Tibial artery (tissue), 4 donors: ENCODE measurements at regions not wholly inside any gene's neighbourhood (a gene's known extent, or its start where the extent isn't known, plus 50 kb on each side); places are given as distances from the start of the nearest gene placed in this dataset.

Experiments used
- DNase-seq, 2 donors: peaks; one replicate each; pipeline ENCODE4 v3.0.0-alpha.2; 2019
- H3K27ac ChIP-seq, 2 donors: fragments of 200-600 bp; sonication (generic) in 1 of 2; 1 replicate in 1 of 2; 2 replicates in 1 of 2; pipeline ENCODE4 v1.5.1; 2018 to 2019; ENCODE audit warnings: mild to moderate bottlenecking in 1 of 2
- H3K27me3 ChIP-seq, 2 donors: fragments of 200-600 bp; sonication (generic) in 1 of 2; one replicate each; pipeline versions ENCODE4 v1.5.1 to v1.6.0; 2016 to 2019
- H3K36me3 ChIP-seq, 3 donors: fragments of 200-600 bp; sonication (generic) in 2 of 3; one replicate each; pipeline ENCODE4 v1.5.1; 2016 to 2019; ENCODE audit warnings: mild to moderate bottlenecking in 2 of 3
- H3K4me1 ChIP-seq, 4 donors: fragments of 200-600 bp; sonication (generic) in 2 of 4; 1 replicate in 3 of 4; 2 replicates in 1 of 4; pipeline ENCODE4 v1.5.1; 2016 to 2019
- H3K4me3 ChIP-seq, 2 donors: fragments of 200-600 bp; sonication (generic) in 1 of 2; 1 replicate in 1 of 2; 2 replicates in 1 of 2; pipeline ENCODE4 v1.5.1; 2018 to 2019; ENCODE audit warnings: mild to moderate bottlenecking in 2 of 2
- H3K9me3 ChIP-seq, 3 donors: fragments of 200-600 bp; sonication (generic) in 1 of 3; one replicate each; pipeline ENCODE4 v1.5.1; 2016 to 2019
- CTCF ChIP-seq, 2 experiments: fragments of 200-600 bp in 1 of 2; fragments of 450-650 bp in 1 of 2; IDR thresholded peaks; one replicate each; pipeline ENCODE4 v1.5.1; 2017 to 2019; ENCODE audit warnings: antibody characterized with exemption in 2 of 2, mild to moderate bottlenecking in 1 of 2, moderate library complexity in 1 of 2
- intact Hi-C: fragments of 100-400 bp; cut with DNase I; formaldehyde crosslinking; loops from one replicate; pipeline ENCODE4 v1.15.0; 2023; ENCODE audit warnings: low total_unique reads

GRCh38 chr10:128451879-128452278, 325.7 kb upstream of the MKI67 start:
- peak in 1 of 2 donors; percentile 13 for DNase-seq
- intact Hi-C loops, result no loop called here
- H3K27me3 ChIP-seq, result no peaks in the 10 kb centered on the region
- no peaks in the 10 kb centered on the region for H3K9me3 ChIP-seq
- no peak overlapping the region for H3K4me3 ChIP-seq
- no peak for TF ChIP-seq CTCF (IDR thresholded peaks at IDR 0.05)
- H3K27ac ChIP-seq, result no peak overlapping the region
- H3K4me1 ChIP-seq, result no peaks in the 10 kb centered on the region
- H3K36me3 ChIP-seq, result no peaks in the 10 kb centered on the region

GRCh38 chr10:128456271-128456670, 330.0 kb upstream of the MKI67 start:
- Histone ChIP-seq H3K4me1 (no peaks in the 10 kb centered on the region), H3K27me3 (no peaks in the 10 kb centered on the region), H3K4me3 (no peak overlapping the region), H3K27ac (no peak overlapping the region), H3K36me3 (no peaks in the 10 kb centered on the region), H3K9me3 (no peaks in the 10 kb centered on the region)
- DNase-seq, result peak in 1 of 2 donors; percentile 16
- no peak for TF ChIP-seq CTCF (IDR thresholded peaks at IDR 0.05)
- intact Hi-C loops, result no loop called here

- peak in 1 of 2 donors; percentile 3 for DNase-seq
Observed at GRCh38 chr10:128457136-128457535, 330.9 kb upstream of the MKI67 start.

GRCh38 chr10:128461991-128462390, 335.8 kb upstream of the MKI67 start:
- H3K9me3 ChIP-seq, result peaks cover 0 to 5% (median 0%) of the 10 kb centered on the region in 3 donors
- intact Hi-C loops, result no loop called here
- H3K27ac ChIP-seq, result no peak overlapping the region
- no peak for DNase-seq
- H3K27me3 ChIP-seq, result peaks cover 0 to 7% of the 10 kb centered on the region in 2 donors
- H3K36me3 ChIP-seq, result no peaks in the 10 kb centered on the region
- no peak for TF ChIP-seq CTCF (IDR thresholded peaks at IDR 0.05)
- H3K4me3 ChIP-seq, result no peak overlapping the region
- no peaks in the 10 kb centered on the region for H3K4me1 ChIP-seq

More at GRCh38 chr10:128457136-128457535, 330.9 kb upstream of the MKI67 start:
- H3K27ac ChIP-seq, result no peak overlapping the region
- no peaks in the 10 kb centered on the region for H3K9me3 ChIP-seq
- no peaks in the 10 kb centered on the region for H3K4me1 ChIP-seq
- no peak for TF ChIP-seq CTCF (IDR thresholded peaks at IDR 0.05)
- no peak overlapping the region for H3K4me3 ChIP-seq
- no peaks in the 10 kb centered on the region for H3K36me3 ChIP-seq
- intact Hi-C loops, result no loop called here
- H3K27me3 ChIP-seq, result peaks cover 0 to 4% of the 10 kb centered on the region in 2 donors

GRCh38 chr10:128462844-128463243, 336.6 kb upstream of the MKI67 start:
- no peak for TF ChIP-seq CTCF (IDR thresholded peaks at IDR 0.05)
- intact Hi-C loops, result no loop called here
- Histone ChIP-seq H3K4me1 (no peaks in the 10 kb centered on the region), H3K4me3 (no peak overlapping the region), H3K36me3 (no peaks in the 10 kb centered on the region), H3K9me3 (peaks cover 0 to 5% (median 0%) of the 10 kb centered on the region in 3 donors), H3K27ac (no peak overlapping the region), H3K27me3 (peaks cover 0 to 7% of the 10 kb centered on the region in 2 donors)
- peak in 1 of 2 donors; percentile 22 for DNase-seq
